Neural progenitor cell (in vitro differentiated cells): ENCODE measurements at regions not wholly inside any gene's neighbourhood (a gene's known extent, or its start where the extent isn't known, plus 50 kb on each side); places are given as distances from the start of the nearest gene placed in this dataset.

Source experiments
- CTCF ChIP-seq: fragments of 200-600 bp; sonication (generic); IDR thresholded peaks from 2 replicates; pipeline ENCODE4 v1.5.1; 2017; ENCODE audit warnings: antibody characterized with exemption, mild to moderate bottlenecking
- EZH2 ChIP-seq: fragments of 200-600 bp; sonication (generic); IDR thresholded peaks from 2 replicates; pipeline ENCODE4 v1.6.1; 2017; ENCODE audit warnings: antibody characterized with exemption, mild to moderate bottlenecking, moderate library complexity
- EZH2phosphoT487 ChIP-seq: fragments of 200-600 bp; sonication (generic); IDR thresholded peaks from 2 replicates; pipeline ENCODE4 v1.6.1; 2017; ENCODE audit warnings: antibody characterized with exemption

DNA sequence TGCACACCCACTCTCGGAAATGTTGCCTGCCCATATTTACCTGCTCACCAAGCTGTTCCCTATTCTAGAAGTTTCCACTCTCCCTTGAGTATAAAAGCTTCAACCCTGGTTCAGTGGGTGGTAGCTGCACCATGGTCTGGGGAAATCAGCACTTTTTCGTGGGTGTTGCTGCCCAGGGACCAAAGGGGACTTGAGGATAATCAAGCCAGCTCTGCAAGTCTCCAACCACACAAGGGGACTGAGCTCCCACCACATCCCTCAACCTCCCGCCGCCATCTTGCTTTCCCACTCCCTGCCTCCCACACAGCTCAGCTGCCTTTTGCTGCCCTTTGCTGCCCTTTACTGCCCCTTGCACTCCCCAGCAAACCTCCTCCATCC lies 210.0 kb downstream of the AUH start:
- TF ChIP-seq CTCF (no peak), EZH2phosphoT487 (no peak), EZH2 (no peak)
